RWPE1 (cell line): ENCODE measurements at regions not wholly inside any gene's neighbourhood (a gene's known extent, or its start where the extent isn't known, plus 50 kb on each side); places are given as distances from the start of the nearest gene placed in this dataset.

Experiments used
- CTCF ChIA-PET: fragments of 350-600 bp; sonication (Branson Sonifier 250); formaldehyde crosslinking; extraction: SDS; loops from one replicate; lab custom pipeline; 2021; lab: Yijun Ruan, JAX
- POLR2A ChIA-PET: fragments of 400-600 bp; formaldehyde crosslinking; extraction: SDS; loops from one replicate; lab custom pipeline; 2020; ENCODE audit warnings: antibody characterized with exemption; ENCODE audit not compliant: low non-redundant PET; lab: Yijun Ruan, JAX
- DNase-seq: peaks from one replicate; pipeline ENCODE4 v3.0.0; 2012; ENCODE audit warnings: low spot score
- H3K27ac ChIP-seq: fragments of 450-650 bp; 2 replicates; pipeline ENCODE4 v1.5.1; 2017
- CTCF ChIP-seq: fragments of 450-650 bp; conservative IDR thresholded peaks from 2 replicates; pipeline ENCODE4 v1.5.1; 2017; ENCODE audit warnings: low read depth, mild to moderate bottlenecking

- no peak for DNase-seq
- ChIA-PET POLR2A (no interaction called here), CTCF (no interaction called here)
- TF ChIP-seq CTCF: no peak
- H3K27ac ChIP-seq: no peak overlapping the region
Measured at GRCh38 chr22:49549256-49550140, 278.2 kb downstream of the BRD1 start.

GRCh38 chr22:49548356-49549202 lies 279.1 kb downstream of the BRD1 start:
- TF ChIP-seq CTCF: no peak
- H3K27ac ChIP-seq: no peak overlapping the region
- POLR2A ChIA-PET: no interaction called here
- no peak for DNase-seq
- CTCF ChIA-PET: no interaction called here

- DNase-seq: no peak
- TF ChIP-seq CTCF: no peak
- ChIA-PET POLR2A (no interaction called here), CTCF (no interaction called here)
- no peak overlapping the region for H3K27ac ChIP-seq
Measured at GRCh38 chr22:49547751-49548239, 279.9 kb downstream of the BRD1 start.

- DNase-seq: no peak
- ChIA-PET CTCF (no interaction called here), POLR2A (no interaction called here)
- no peak overlapping the region for H3K27ac ChIP-seq
- TF ChIP-seq CTCF: no peak
Measured at GRCh38 chr22:49546811-49547585, 280.7 kb downstream of the BRD1 start.

- H3K27ac ChIP-seq: no peak overlapping the region
- POLR2A ChIA-PET: no interaction called here
- CTCF ChIA-PET: no interaction called here
- no peak for TF ChIP-seq CTCF
- no peak for DNase-seq
Measured at GRCh38 chr22:49545606-49546005, 282.1 kb downstream of the BRD1 start.

- ChIA-PET CTCF (no interaction called here), POLR2A (no interaction called here)
- no peak for DNase-seq
- TF ChIP-seq CTCF: no peak
- H3K27ac ChIP-seq: no peak overlapping the region
Measured at GRCh38 chr22:49544286-49544685, 283.4 kb downstream of the BRD1 start.
